B cell (primary cell): ENCODE measurements at regions not wholly inside any gene's neighbourhood (a gene's known extent, or its start where the extent isn't known, plus 50 kb on each side); places are given as distances from the start of the nearest gene placed in this dataset.

Experiments used
- ATAC-seq: fragments of 200-7000 bp; cut with Tn5 transposase; one replicate; pipeline ENCODE4 v1.10.0; 2021; ENCODE audit warnings: low read depth, mild to moderate bottlenecking, moderate number of reproducible peaks, moderate library complexity
- CTCF ChIA-PET: fragments of 350-600 bp; sonication (Branson Sonifier 250); formaldehyde crosslinking; loops from one replicate; lab custom pipeline; 2021; ENCODE audit warnings: antibody characterized with exemption, inconsistent platforms; lab: Charles Lee
- POLR2A ChIA-PET: fragments of 350-600 bp; sonication (Branson Sonifier 250); formaldehyde crosslinking; loops from one replicate; lab custom pipeline; 2021; ENCODE audit warnings: antibody characterized with exemption; lab: Charles Lee
- DNase-seq: peaks from one replicate; pipeline ENCODE4 v3.0.0; 2013
- H2AFZ ChIP-seq: 2 replicates; pipeline ENCODE4 v1.6.1; 2012; ENCODE audit warnings: mild to moderate bottlenecking, low read depth, low read length; ENCODE audit not compliant: insufficient read depth, poor library complexity, severe bottlenecking
- H3K27ac ChIP-seq, 2 donors: 1 replicate in 1 of 2; 2 replicates in 1 of 2; pipeline ENCODE4 v1.5.1; 2012 to 2013; ENCODE audit warnings: low read length in 2 of 2, mild to moderate bottlenecking in 2 of 2, moderate library complexity in 1 of 2
- H3K27me3 ChIP-seq, 4 experiments: fragments of 200-600 bp in 1 of 4; sonication (generic) in 1 of 4; replicated peaks in 1 of 4; 1 replicate in 2 of 4; 2 replicates in 2 of 4; pipeline versions ENCODE4 v1.6.1 to v1.7.0; 2013 to 2016; ENCODE audit warnings: low read length in 3 of 4, mild to moderate bottlenecking in 2 of 4, mixed read lengths in 1 of 4, moderate library complexity in 1 of 4; ENCODE audit not compliant: insufficient read depth in 4 of 4, control insufficient read depth in 3 of 4; ENCODE audit errors: control extremely low read depth in 1 of 4
- H3K36me3 ChIP-seq, 2 experiments: replicated peaks in 1 of 2; 1 replicate in 1 of 2; 2 replicates in 1 of 2; pipeline versions ENCODE4 v1.6.1 to v1.7.1; 2013; ENCODE audit warnings: low read length in 1 of 2; ENCODE audit not compliant: insufficient read depth in 2 of 2, control insufficient read depth in 1 of 2; ENCODE audit errors: control extremely low read depth in 1 of 2, extremely low read depth in 1 of 2
- H3K4me1 ChIP-seq, 2 donors: fragments of 200-600 bp in 1 of 2; sonication (generic) in 1 of 2; 1 replicate in 1 of 2; 2 replicates in 1 of 2; pipeline versions ENCODE4 v1.5.1 to v1.6.1; 2013 to 2017; ENCODE audit warnings: low read length in 2 of 2; ENCODE audit not compliant: control insufficient read depth in 2 of 2, insufficient read depth in 2 of 2
- H3K4me2 ChIP-seq: replicated peaks from 2 replicates; pipeline ENCODE3; 2012; ENCODE audit warnings: mild to moderate bottlenecking, low read depth, low read length; ENCODE audit not compliant: poor library complexity, severe bottlenecking
- H3K4me3 ChIP-seq, 5 experiments: fragments of 200-600 bp in 1 of 5; sonication (generic) in 1 of 5; 1 replicate in 3 of 5; 2 replicates in 2 of 5; pipeline versions ENCODE4 v1.5.1 to v1.7.0; 2011 to 2016; ENCODE audit warnings: low read length in 4 of 5, mild to moderate bottlenecking in 4 of 5, low read depth in 2 of 5, control low read depth in 1 of 5, moderate library complexity in 1 of 5; ENCODE audit not compliant: insufficient read depth in 1 of 5; ENCODE audit errors: control extremely low read depth in 1 of 5, extremely low read depth in 1 of 5
- H3K79me2 ChIP-seq: fragments of 200-600 bp; sonication (generic); one replicate; pipeline ENCODE4 v1.6.0; 2016; ENCODE audit warnings: low read length; ENCODE audit not compliant: control insufficient read depth, insufficient read depth
- H3K9ac ChIP-seq: fragments of 200-600 bp; sonication (generic); 2 replicates; pipeline ENCODE4 v1.6.1; 2017; ENCODE audit warnings: mild to moderate bottlenecking, low read length, moderate library complexity
- H3K9me3 ChIP-seq, 3 donors: one replicate each; pipeline versions ENCODE4 v1.6.1 to v1.7.1; 2013; ENCODE audit warnings: low read length in 2 of 3; ENCODE audit not compliant: control insufficient read depth in 2 of 3, insufficient read depth in 1 of 3; ENCODE audit errors: control extremely low read depth in 1 of 3
- H4K20me1 ChIP-seq: 2 replicates; pipeline ENCODE4 v1.6.0; 2012; ENCODE audit warnings: mild to moderate bottlenecking, low read length; ENCODE audit not compliant: insufficient read depth, control insufficient read depth, poor library complexity, severe bottlenecking
- H3K27ac Mint-ChIP-seq: one replicate; pipeline ENCODE4 v1.8.0; 2021; ENCODE audit warnings: mixed read lengths
- H3K27me3 Mint-ChIP-seq: one replicate; pipeline ENCODE4 v1.8.0; 2021; ENCODE audit warnings: mixed read lengths
- H3K4me1 Mint-ChIP-seq: one replicate; pipeline ENCODE4 v1.8.0; 2021; ENCODE audit warnings: mixed read lengths
- H3K4me3 Mint-ChIP-seq: one replicate; pipeline ENCODE4 v1.8.0; 2021; ENCODE audit warnings: mixed read lengths
- H3K9me3 Mint-ChIP-seq: one replicate; pipeline ENCODE4 v1.8.0; 2022; ENCODE audit warnings: mixed read lengths; ENCODE audit not compliant: insufficient read depth
- CTCF ChIP-seq: fragments of 200-600 bp; IDR thresholded peaks from one replicate; pipeline ENCODE4 v1.8.0; 2022; ENCODE audit warnings: antibody characterized with exemption, mild to moderate bottlenecking
- EZH2 ChIP-seq: IDR thresholded peaks from 2 replicates; pipeline ENCODE4 v1.6.1; 2012; ENCODE audit warnings: borderline replicate concordance, low read depth, mild to moderate bottlenecking, moderate library complexity, low read length; ENCODE audit not compliant: insufficient read depth, poor library complexity, severe bottlenecking
- WGBS: methylation state at CpG from one replicate; pipeline ENCODE4 v1.1.5; 2013; ENCODE audit warnings: missing lambda C conversion rate; ENCODE audit not compliant: insufficient coverage; 5-methylcytosine and 5-hydroxymethylcytosine counted together
- intact Hi-C: fragments of 100-400 bp; cut with micrococcal nuclease; formaldehyde crosslinking; loops from one replicate; pipeline ENCODE4 v1.10.0; 2022

- CTCF ChIA-PET = no interaction called here
- H3K9me3 ChIP-seq = peaks cover 0 to 28% (median 0%) of the 10 kb centered on the region in 3 donors
- WGBS = 83% methylated on average over 12 of the region's 12 CpGs
- no peak overlapping the region for H3K4me3 ChIP-seq
- no peaks in the 10 kb centered on the region for H3K36me3 ChIP-seq
- no peaks in the 10 kb centered on the region for H3K27me3 ChIP-seq
- DNase-seq = no peak
- no peaks in the 10 kb centered on the region for H3K79me2 ChIP-seq
- Mint-ChIP-seq H3K4me3 (no peak overlapping the region), H3K9me3 (no peaks in the 10 kb centered on the region), H3K27ac (no peak overlapping the region), H3K27me3 (no peaks in the 10 kb centered on the region), H3K4me1 (no peaks in the 10 kb centered on the region)
- H2AFZ ChIP-seq = no peak overlapping the region
- no peak for ATAC-seq
- H4K20me1 ChIP-seq = no peaks in the 10 kb centered on the region
- no peak for TF ChIP-seq CTCF
- TF ChIP-seq EZH2 = no peak
- H3K4me2 ChIP-seq = no peak overlapping the region
- intact Hi-C loops = no loop called here
- POLR2A ChIA-PET = no interaction called here
- H3K27ac ChIP-seq = no peak overlapping the region
- no peak overlapping the region for H3K9ac ChIP-seq
- no peaks in the 10 kb centered on the region for H3K4me1 ChIP-seq
These were observed 220.9 kb downstream of the IRX2 start for GRCh38 chr5:2530609-2531008.

- Histone ChIP-seq H2AFZ (no peak overlapping the region), H3K79me2 (no peaks in the 10 kb centered on the region), H3K9ac (no peak overlapping the region), H3K4me3 (no peak overlapping the region), H4K20me1 (no peaks in the 10 kb centered on the region), H3K27ac (no peak overlapping the region), H3K9me3 (peaks cover 0 to 28% (median 0%) of the 10 kb centered on the region in 3 donors), H3K4me1 (no peaks in the 10 kb centered on the region), H3K36me3 (no peaks in the 10 kb centered on the region), H3K27me3 (no peaks in the 10 kb centered on the region), H3K4me2 (no peak overlapping the region)
- H3K9me3 Mint-ChIP-seq = no peaks in the 10 kb centered on the region
- ATAC-seq (no peak), DNase-seq (no peak)
- intact Hi-C loops = no loop called here
- H3K4me3 Mint-ChIP-seq = no peak overlapping the region
- H3K27ac Mint-ChIP-seq = no peak overlapping the region
- POLR2A ChIA-PET = no interaction called here
- no peaks in the 10 kb centered on the region for H3K4me1 Mint-ChIP-seq
- TF ChIP-seq EZH2 (no peak), CTCF (no peak)
- CTCF ChIA-PET = no interaction called here
- 89% methylated on average over 12 of the region's 13 CpGs for WGBS
- H3K27me3 Mint-ChIP-seq = no peaks in the 10 kb centered on the region
These were observed 221.9 kb downstream of the IRX2 start for GRCh38 chr5:2529371-2530092.
